ENCODE measurements at regions not wholly inside any gene's neighbourhood (a gene's known extent, or its start where the extent isn't known, plus 50 kb on each side); places are given as distances from the start of the nearest gene placed in this dataset.

- Mint-ChIP-seq H3K4me1 (peaks cover 49 to 52% of the 10 kb centered on the region in 2 experiments), H3K4me3 (no peak overlapping the region), H3K9me3 (no peaks in the 10 kb centered on the region; a peak in 1 of 5 replicates), H3K27ac (no peak overlapping the region), H3K27me3 (ENCODE audit: low read depth) (no peaks in the 10 kb centered on the region; the same call in 1 of the 2 replicates), H3K36me3 (ENCODE audit: insufficient read depth in 1 of 3, low read depth in 3 of 3) (peaks cover 0 to 5% (median 0%) of the 10 kb centered on the region in 3 experiments; a peak in 1 of 7 replicates)
- Histone ChIP-seq H3K14ac (ENCODE audit: insufficient read depth, low read length) (no peak overlapping the region), H3K23me2 (ENCODE audit: insufficient read length, low read depth, low read length, poor library complexity, severe bottlenecking) (no peaks in the 10 kb centered on the region), H4K8ac (replicated peaks; ENCODE audit: insufficient read length, low read depth, low read length) (no peak overlapping the region), H3K79me1 (ENCODE audit: insufficient read depth, low read depth, low read length, poor library complexity, severe bottlenecking) (no peaks in the 10 kb centered on the region), H3K56ac (ENCODE audit: insufficient read length, low read depth, low read length) (no peak overlapping the region), H3K23ac (ENCODE audit: insufficient read length, low read depth, low read length) (no peak overlapping the region), H3K79me2 (ENCODE audit: insufficient read depth, low read length) (no peaks in the 10 kb centered on the region), H2BK12ac (ENCODE audit: insufficient read length, low read depth, low read length) (no peak overlapping the region), H4K5ac (ENCODE audit: insufficient read length, low read depth, low read length) (no peak overlapping the region), H3K4me1 (ENCODE audit: insufficient read depth, low read length) (peaks cover 12% of the 10 kb centered on the region), H3T11ph (ENCODE audit: low read length) (no peak overlapping the region), H3K4me2 (ENCODE audit: insufficient read depth, insufficient read length, low read length) (no peak overlapping the region), H2AFZ (ENCODE audit: low read length) (no peak overlapping the region), H4K91ac (ENCODE audit: insufficient read length, low read depth, low read length) (no peak overlapping the region), H3K4ac (ENCODE audit: low read depth, low read length) (no peak overlapping the region), H3K9ac (ENCODE audit: extremely low read depth, insufficient read length, low read length) (no peak overlapping the region), H3K18ac (ENCODE audit: insufficient read length, low read depth, low read length) (no peak overlapping the region), H4K20me1 (ENCODE audit: control insufficient read depth, insufficient read depth, insufficient read length) (no peaks in the 10 kb centered on the region), H2BK5ac (ENCODE audit: insufficient read length, low read length) (no peak overlapping the region), H3K27me3 (ENCODE audit: insufficient read depth, low read length) (no peaks in the 10 kb centered on the region), H2BK120ac (ENCODE audit: low read depth, low read length, poor library complexity, severe bottlenecking) (no peak overlapping the region), H2BK15ac (ENCODE audit: low read depth, low read length) (no peak overlapping the region), H2BK20ac (ENCODE audit: low read depth, low read length, poor library complexity, severe bottlenecking) (no peak overlapping the region), H3K27ac (ENCODE audit: insufficient read length, low read depth, low read length) (no peak overlapping the region), H2AK5ac (ENCODE audit: insufficient read length, low read length) (no peak overlapping the region), H3K9me3 (ENCODE audit: control insufficient read depth, low read depth, low read length) (no peaks in the 10 kb centered on the region)
- TF ChIP-seq CTCF (conservative IDR thresholded peaks at IDR 0.05), result no peak
- no CpG with 5 or more reads among the region's 3 CpGs for WGBS (ENCODE audit: extremely low coverage, insufficient read length, low lambda C conversion rate)
- DNase-seq, result no peak
Measured at GRCh38 chr11:57120192-57120965, 61.4 kb upstream of the LRRC55 start.
